Cardiac fibroblast (primary cell): ENCODE measurements at regions not wholly inside any gene's neighbourhood (a gene's known extent, or its start where the extent isn't known, plus 50 kb on each side); places are given as distances from the start of the nearest gene placed in this dataset.

Experiments
- DNase-seq, 2 donors: peaks; one replicate each; pipeline versions ENCODE4 v3.0.0 to v3.0.0-alpha.2; 2010; ENCODE audit warnings: low read depth in 2 of 2
- H3K4me3 ChIP-seq, 2 donors: replicated peaks in 1 of 2; 1 replicate in 1 of 2; 2 replicates in 1 of 2; pipeline ENCODE4 v1.5.1; 2011; ENCODE audit warnings: low read depth in 2 of 2, low read length in 2 of 2, mild to moderate bottlenecking in 2 of 2, moderate library complexity in 1 of 2
- TF ChIP-seq, protein P1 (sequence below): IDR thresholded peaks from one replicate; pipeline ENCODE4 v1.5.1; 2011; ENCODE audit warnings: low read depth, mild to moderate bottlenecking, low read length, inconsistent platforms

- TF ChIP-seq, protein P1, sequence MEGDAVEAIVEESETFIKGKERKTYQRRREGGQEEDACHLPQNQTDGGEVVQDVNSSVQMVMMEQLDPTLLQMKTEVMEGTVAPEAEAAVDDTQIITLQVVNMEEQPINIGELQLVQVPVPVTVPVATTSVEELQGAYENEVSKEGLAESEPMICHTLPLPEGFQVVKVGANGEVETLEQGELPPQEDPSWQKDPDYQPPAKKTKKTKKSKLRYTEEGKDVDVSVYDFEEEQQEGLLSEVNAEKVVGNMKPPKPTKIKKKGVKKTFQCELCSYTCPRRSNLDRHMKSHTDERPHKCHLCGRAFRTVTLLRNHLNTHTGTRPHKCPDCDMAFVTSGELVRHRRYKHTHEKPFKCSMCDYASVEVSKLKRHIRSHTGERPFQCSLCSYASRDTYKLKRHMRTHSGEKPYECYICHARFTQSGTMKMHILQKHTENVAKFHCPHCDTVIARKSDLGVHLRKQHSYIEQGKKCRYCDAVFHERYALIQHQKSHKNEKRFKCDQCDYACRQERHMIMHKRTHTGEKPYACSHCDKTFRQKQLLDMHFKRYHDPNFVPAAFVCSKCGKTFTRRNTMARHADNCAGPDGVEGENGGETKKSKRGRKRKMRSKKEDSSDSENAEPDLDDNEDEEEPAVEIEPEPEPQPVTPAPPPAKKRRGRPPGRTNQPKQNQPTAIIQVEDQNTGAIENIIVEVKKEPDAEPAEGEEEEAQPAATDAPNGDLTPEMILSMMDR, result no peak
- no peak for DNase-seq
- peak overlapping the region in 1 of 2 donors; percentile 3 for H3K4me3 ChIP-seq
Observed at GRCh38 chr6:27679308-27679963, 206.5 kb upstream of the ZNF184 start.

GRCh38 chr6:27678469-27678868 lies 205.6 kb upstream of the ZNF184 start:
- TF ChIP-seq, protein P1, result no peak
- DNase-seq, result no peak
- H3K4me3 ChIP-seq, result no peak overlapping the region

DNA sequence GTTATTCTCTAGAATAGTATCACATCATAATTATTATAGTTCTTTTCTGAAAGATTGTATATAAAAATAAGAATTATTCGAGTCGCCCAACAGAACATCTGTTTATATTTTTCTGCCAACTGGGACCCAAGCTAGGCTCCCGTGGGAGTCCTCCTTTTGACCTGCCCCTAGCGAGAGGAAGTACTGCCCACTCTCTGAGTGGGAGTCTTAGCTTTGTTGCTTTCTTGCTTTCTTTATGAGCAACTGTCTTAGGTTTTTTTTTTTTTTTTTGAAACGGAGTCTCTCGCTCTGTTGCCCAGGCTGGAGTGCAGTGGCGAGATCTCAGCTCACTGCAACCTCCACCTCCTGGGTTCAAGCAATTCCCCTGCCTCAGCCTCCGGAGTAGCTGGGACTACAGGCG lies 202.0 kb upstream of the ZNF184 start:
- no peak overlapping the region for H3K4me3 ChIP-seq
- DNase-seq, result no peak
- TF ChIP-seq, protein P1, result no peak

- TF ChIP-seq, protein P1, result no peak
- peak; percentile 51 to 91 for DNase-seq
- no peak overlapping the region for H3K4me3 ChIP-seq
Observed at GRCh38 chr6:27672113-27672799, 199.4 kb upstream of the ZNF184 start.

- TF ChIP-seq, protein P1, result no peak
- no peak for DNase-seq
- peak overlapping the region in 1 of 2 donors; percentile 7 for H3K4me3 ChIP-seq
Observed at GRCh38 chr6:27669624-27670301, 196.9 kb upstream of the ZNF184 start.

- peak overlapping the region in 1 of 2 donors; percentile 7 for H3K4me3 ChIP-seq
- DNase-seq, result no peak
- TF ChIP-seq, protein P1, result no peak
Observed at GRCh38 chr6:27669295-27669623, 196.4 kb upstream of the ZNF184 start.
